Natural killer cell (primary cell): ENCODE measurements at regions not wholly inside any gene's neighbourhood (a gene's known extent, or its start where the extent isn't known, plus 50 kb on each side); places are given as distances from the start of the nearest gene placed in this dataset.

ENCODE experiments used
- ATAC-seq, 3 donors: fragments of 150-1000 bp in 2 of 3; fragments of 200-7000 bp in 1 of 3; cut with Tn5 transposase; 1 replicate in 1 of 3; 2 replicates in 2 of 3; pipeline ENCODE4 v1.10.0; 2021; ENCODE audit warnings: mild to moderate bottlenecking in 2 of 3, moderate library complexity in 2 of 3
- DNase-seq, 2 donors: peaks; one replicate each; pipeline versions ENCODE4 v3.0.0 to v3.0.0-alpha.2; 2013 to 2021; ENCODE audit warnings: mixed read lengths in 1 of 2
- H3K27ac ChIP-seq: one replicate; pipeline ENCODE4 v1.5.1; 2013; ENCODE audit warnings: mild to moderate bottlenecking, low read length
- H3K27me3 ChIP-seq: one replicate; pipeline ENCODE4 v1.6.1; 2013; ENCODE audit warnings: low read length; ENCODE audit not compliant: control insufficient read depth, insufficient read depth
- H3K36me3 ChIP-seq: one replicate; pipeline ENCODE4 v1.6.1; 2013; ENCODE audit warnings: low read length; ENCODE audit not compliant: control insufficient read depth, insufficient read depth
- H3K4me1 ChIP-seq: one replicate; pipeline ENCODE4 v1.6.1; 2013; ENCODE audit warnings: low read length; ENCODE audit not compliant: control insufficient read depth, insufficient read depth
- H3K4me3 ChIP-seq: one replicate; pipeline ENCODE4 v1.5.1; 2013; ENCODE audit warnings: low read length
- H3K9me3 ChIP-seq: one replicate; pipeline ENCODE4 v1.6.1; 2013; ENCODE audit warnings: low read length; ENCODE audit not compliant: control insufficient read depth, insufficient read depth
- H3K27ac Mint-ChIP-seq, 2 donors: one replicate each; pipeline ENCODE4 v1.8.0; 2022; ENCODE audit warnings: mild to moderate bottlenecking in 2 of 2, mixed read lengths in 2 of 2, moderate library complexity in 1 of 2
- H3K27me3 Mint-ChIP-seq, 2 donors: one replicate each; pipeline ENCODE4 v1.8.0; 2022; ENCODE audit warnings: low read depth in 2 of 2, mixed read lengths in 2 of 2
- H3K36me3 Mint-ChIP-seq: one replicate; pipeline ENCODE4 v1.8.0; 2022; ENCODE audit warnings: mixed read lengths
- H3K4me1 Mint-ChIP-seq, 2 donors: one replicate each; pipeline ENCODE4 v1.8.0; 2022; ENCODE audit warnings: mixed read lengths in 2 of 2
- H3K4me3 Mint-ChIP-seq: one replicate; pipeline ENCODE4 v1.8.0; 2022; ENCODE audit warnings: mild to moderate bottlenecking, moderate library complexity, mixed read lengths
- H3K9me3 Mint-ChIP-seq, 2 donors: one replicate each; pipeline ENCODE4 v1.8.0; 2022; ENCODE audit warnings: mixed read lengths in 2 of 2
- CTCF ChIP-seq: fragments of 200-600 bp; IDR thresholded peaks from one replicate; pipeline ENCODE4 v1.8.0; 2022; ENCODE audit warnings: antibody characterized with exemption
- WGBS: methylation state at CpG from one replicate; pipeline ENCODE4 v1.1.7; 2013; ENCODE audit warnings: missing lambda C conversion rate; ENCODE audit not compliant: insufficient coverage; 5-methylcytosine and 5-hydroxymethylcytosine counted together
- intact Hi-C: fragments of 100-400 bp; cut with micrococcal nuclease; formaldehyde crosslinking; loops from one replicate; pipeline ENCODE4 v1.14.2; 2022

- no peak for TF ChIP-seq CTCF
- Mint-ChIP-seq H3K9me3 (no peaks in the 10 kb centered on the region), H3K36me3 (no peaks in the 10 kb centered on the region), H3K4me3 (no peak overlapping the region), H3K27me3 (peaks cover 0 to 6% of the 10 kb centered on the region in 2 donors), H3K27ac (no peak overlapping the region), H3K4me1 (no peaks in the 10 kb centered on the region)
- Histone ChIP-seq H3K27ac (no peak overlapping the region), H3K9me3 (no peaks in the 10 kb centered on the region), H3K36me3 (no peaks in the 10 kb centered on the region), H3K4me3 (no peak overlapping the region), H3K27me3 (no peaks in the 10 kb centered on the region), H3K4me1 (no peaks in the 10 kb centered on the region)
- DNase-seq (no peak), ATAC-seq (no peak)
- WGBS = 68% methylated on average over 2 of the region's 2 CpGs
- intact Hi-C loops = no loop called here
Measured at GRCh38 chr4:12734586-12734985, 749.6 kb downstream of the RAB28 start.

- Histone ChIP-seq H3K36me3 (no peaks in the 10 kb centered on the region), H3K27ac (no peak overlapping the region), H3K4me3 (no peak overlapping the region), H3K27me3 (no peaks in the 10 kb centered on the region), H3K9me3 (no peaks in the 10 kb centered on the region), H3K4me1 (no peaks in the 10 kb centered on the region)
- no peaks in the 10 kb centered on the region for H3K9me3 Mint-ChIP-seq
- TF ChIP-seq CTCF = peak; percentile 47
- peaks cover 0 to 6% of the 10 kb centered on the region in 2 donors for H3K27me3 Mint-ChIP-seq
- no peak for ATAC-seq
- H3K36me3 Mint-ChIP-seq = no peaks in the 10 kb centered on the region
- WGBS = 0% methylated on average over 1 of the region's 1 CpG
- no peak overlapping the region for H3K27ac Mint-ChIP-seq
- intact Hi-C loops = loop anchor here (1.0 kb wide), 1 partner anchor 820 kb away; no protein-coding TSS in a partner anchor
- peak in 1 of 2 donors; percentile 36 for DNase-seq
- no peaks in the 10 kb centered on the region for H3K4me1 Mint-ChIP-seq
- H3K4me3 Mint-ChIP-seq = no peak overlapping the region
Measured at GRCh38 chr4:12729384-12729783, 754.8 kb downstream of the RAB28 start.

GRCh38 chr4:12724510-12724909 is 759.6 kb downstream of the RAB28 start:
- no peaks in the 10 kb centered on the region for H3K27me3 Mint-ChIP-seq
- H3K9me3 Mint-ChIP-seq = peaks cover 2 to 4% of the 10 kb centered on the region in 2 donors
- peak in 1 of 2 donors; percentile 13 for DNase-seq
- H3K4me3 Mint-ChIP-seq = no peak overlapping the region
- Histone ChIP-seq H3K27ac (no peak overlapping the region), H3K27me3 (no peaks in the 10 kb centered on the region), H3K9me3 (no peaks in the 10 kb centered on the region), H3K36me3 (no peaks in the 10 kb centered on the region), H3K4me3 (no peak overlapping the region), H3K4me1 (no peaks in the 10 kb centered on the region)
- 10% methylated on average over 2 of the region's 5 CpGs for WGBS
- intact Hi-C loops = no loop called here
- no peak overlapping the region for H3K27ac Mint-ChIP-seq
- no peaks in the 10 kb centered on the region for H3K4me1 Mint-ChIP-seq
- ATAC-seq = no peak
- TF ChIP-seq CTCF = no peak
- no peaks in the 10 kb centered on the region for H3K36me3 Mint-ChIP-seq

- intact Hi-C loops = no loop called here
- no peaks in the 10 kb centered on the region for H3K36me3 Mint-ChIP-seq
- H3K27me3 Mint-ChIP-seq = no peaks in the 10 kb centered on the region
- no peak for TF ChIP-seq CTCF
- no peak overlapping the region for H3K27ac Mint-ChIP-seq
- no peaks in the 10 kb centered on the region for H3K4me1 Mint-ChIP-seq
- no peaks in the 10 kb centered on the region for H3K27me3 ChIP-seq
- no peak overlapping the region for H3K4me3 Mint-ChIP-seq
- ATAC-seq (no peak), DNase-seq (no peak)
- no peaks in the 10 kb centered on the region for H3K9me3 ChIP-seq
- 24% methylated on average over 6 of the region's 7 CpGs for WGBS
- no peak overlapping the region for H3K4me3 ChIP-seq
- H3K4me1 ChIP-seq = no peaks in the 10 kb centered on the region
- H3K36me3 ChIP-seq = no peaks in the 10 kb centered on the region
- H3K9me3 Mint-ChIP-seq = peaks cover 2 to 4% of the 10 kb centered on the region in 2 donors
- no peak overlapping the region for H3K27ac ChIP-seq
Measured at GRCh38 chr4:12723849-12724447, 760.2 kb downstream of the RAB28 start.
